Globus pallidus (tissue), 1 donor: ENCODE measurements at regions not wholly inside any gene's neighbourhood (a gene's known extent, or its start where the extent isn't known, plus 50 kb on each side); places are given as distances from the start of the nearest gene placed in this dataset.

Experiments
- DNase-seq: peaks from one replicate; pipeline ENCODE4 v3.0.0-alpha.2; 2015; ENCODE audit warnings: low spot score

- no peak for DNase-seq
Measured at GRCh38 chr4:3683744-3684421, 82.3 kb upstream of the ADRA2C start.

- no peak for DNase-seq
Measured at GRCh38 chr4:3683077-3683743, 83.0 kb upstream of the ADRA2C start.

- DNase-seq = no peak
Measured at GRCh38 chr4:3682236-3683076, 83.7 kb upstream of the ADRA2C start.

GRCh38 chr4:3681191-3681590, 85.0 kb upstream of the ADRA2C start:
- no peak for DNase-seq

- DNase-seq = no peak
Measured at GRCh38 chr4:3680656-3681055, 85.5 kb upstream of the ADRA2C start.

- DNase-seq = no peak
Measured at GRCh38 chr4:3679851-3680311, 86.3 kb upstream of the ADRA2C start.

GRCh38 chr4:3679071-3679825, 86.9 kb upstream of the ADRA2C start:
- DNase-seq = no peak

- no peak for DNase-seq
Measured at GRCh38 chr4:3677748-3678070, 88.5 kb upstream of the ADRA2C start.

GRCh38 chr4:3676907-3677747, 89.1 kb upstream of the ADRA2C start:
- no peak for DNase-seq

GRCh38 chr4:3676196-3676595, 90.0 kb upstream of the ADRA2C start:
- DNase-seq = no peak

GRCh38 chr4:3675251-3676115, 90.7 kb upstream of the ADRA2C start:
- DNase-seq = no peak

GRCh38 chr4:3674479-3674851, 91.7 kb upstream of the ADRA2C start:
- no peak for DNase-seq

GRCh38 chr4:3673716-3674478, 92.3 kb upstream of the ADRA2C start:
- no peak for DNase-seq

- DNase-seq = no peak
Measured at GRCh38 chr4:3673176-3673575, 93.0 kb upstream of the ADRA2C start.

GRCh38 chr4:3672465-3672831, 93.7 kb upstream of the ADRA2C start:
- DNase-seq = no peak

GRCh38 chr4:3671571-3672464, 94.4 kb upstream of the ADRA2C start:
- DNase-seq = no peak

- DNase-seq = no peak
Measured at GRCh38 chr4:3670521-3671519, 95.4 kb upstream of the ADRA2C start.
